NOMO-1 treated with dmso at 0.1 percent for 144 hours (cell line): ENCODE measurements at regions not wholly inside any gene's neighbourhood (a gene's known extent, or its start where the extent isn't known, plus 50 kb on each side); places are given as distances from the start of the nearest gene placed in this dataset.

Experiments used
- DNase-seq: peaks from one replicate; lab custom pipeline; 2025; ENCODE audit not compliant: unreplicated experiment; lab: John Stamatoyannopoulos, UW

DNA sequence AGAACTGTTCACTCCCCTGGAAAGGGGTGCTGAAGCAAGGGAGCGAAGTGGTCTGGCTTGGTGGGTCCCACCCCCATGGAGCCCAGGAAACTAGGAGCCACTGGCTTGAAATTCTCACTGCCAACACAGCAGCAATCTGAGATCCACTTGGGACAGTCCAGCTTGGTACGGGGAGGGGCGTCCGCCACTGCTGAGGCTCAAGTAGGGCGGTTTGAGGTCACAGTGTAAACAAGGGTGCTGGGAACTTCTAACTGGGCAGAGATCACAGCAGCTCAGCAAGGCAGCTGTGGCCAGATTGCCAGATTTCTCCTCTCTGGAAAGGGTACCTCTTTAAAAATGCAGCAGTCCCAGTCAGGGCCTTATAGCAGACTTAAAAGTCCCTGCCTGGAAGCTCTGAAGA is 53.9 kb upstream of the GALNTL6 start:
- DNase-seq, result no peak

DNA sequence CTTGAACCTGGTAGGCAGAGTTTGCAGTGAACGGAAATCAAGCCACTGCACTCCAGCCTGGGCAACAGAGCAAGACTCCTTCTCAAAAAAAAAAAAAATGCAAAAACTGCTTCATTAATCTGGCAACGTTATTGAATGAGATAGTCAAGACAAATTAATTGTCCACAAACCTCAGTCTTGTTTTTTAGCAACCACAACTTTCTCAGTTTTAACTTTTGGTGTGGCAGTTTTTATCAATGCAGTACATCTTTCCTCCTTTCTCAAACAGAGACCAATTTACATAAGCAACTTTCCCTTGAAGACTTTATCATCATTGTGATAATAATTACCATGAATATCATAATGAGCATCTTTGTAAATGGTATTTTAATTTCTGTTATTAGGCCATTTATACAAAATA is 61.7 kb upstream of the GALNTL6 start:
- DNase-seq, result no peak

DNA sequence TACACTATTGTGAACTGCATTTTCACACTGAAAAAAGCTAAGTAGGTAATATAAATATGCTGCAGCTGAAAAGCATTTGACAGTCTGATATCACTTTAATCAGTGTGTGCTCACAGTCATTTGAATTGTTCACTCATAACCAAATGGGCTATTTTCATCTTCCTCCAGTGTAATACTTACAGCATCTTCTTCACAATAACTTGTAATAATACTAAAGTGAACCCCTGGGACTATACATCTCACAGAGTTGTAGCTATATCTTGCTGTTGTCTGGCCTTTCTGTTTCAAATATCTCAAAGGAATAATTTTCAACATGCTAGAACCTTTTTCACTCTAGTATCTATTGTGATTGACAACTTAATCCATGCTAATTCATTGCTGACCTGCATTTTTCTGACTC is 66.8 kb upstream of the GALNTL6 start:
- DNase-seq, result no peak

DNA sequence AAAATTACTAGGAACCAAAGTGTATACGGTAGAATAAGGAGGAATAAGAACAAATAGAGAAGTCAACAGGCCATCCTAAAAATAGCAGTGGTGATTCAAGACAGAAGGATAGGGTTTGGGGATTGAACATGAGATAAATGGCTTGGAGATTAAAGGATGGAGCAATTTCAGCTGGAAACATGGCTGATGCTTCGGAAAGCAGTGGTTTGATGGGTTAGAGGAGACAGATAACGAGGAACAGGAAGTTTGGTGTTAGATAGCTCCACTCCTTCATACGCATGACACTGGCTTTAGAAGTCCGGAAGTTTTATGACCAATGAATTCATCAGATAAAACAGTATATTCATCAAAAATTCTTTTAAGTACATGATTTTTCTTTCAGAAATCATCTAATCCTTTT is 70.8 kb upstream of the GALNTL6 start:
- no peak for DNase-seq

DNA sequence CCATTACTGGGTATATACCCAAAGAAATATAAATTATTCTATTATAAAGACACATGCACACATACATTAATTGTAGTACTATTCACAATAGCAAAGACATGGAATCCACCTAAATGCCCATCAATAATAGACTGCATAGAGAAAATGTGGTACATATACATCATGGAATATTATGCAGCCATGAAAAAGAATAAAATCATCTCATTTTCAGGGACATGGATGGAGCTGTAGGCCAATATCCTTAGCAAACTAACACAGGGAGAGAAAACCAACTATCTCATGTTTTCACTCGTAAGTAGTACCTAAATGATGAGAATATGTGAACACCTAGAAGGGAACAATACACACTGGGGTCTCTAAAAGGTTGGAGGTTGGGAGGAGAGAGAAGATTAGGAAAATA is 86.0 kb upstream of the GALNTL6 start:
- no peak for DNase-seq

DNA sequence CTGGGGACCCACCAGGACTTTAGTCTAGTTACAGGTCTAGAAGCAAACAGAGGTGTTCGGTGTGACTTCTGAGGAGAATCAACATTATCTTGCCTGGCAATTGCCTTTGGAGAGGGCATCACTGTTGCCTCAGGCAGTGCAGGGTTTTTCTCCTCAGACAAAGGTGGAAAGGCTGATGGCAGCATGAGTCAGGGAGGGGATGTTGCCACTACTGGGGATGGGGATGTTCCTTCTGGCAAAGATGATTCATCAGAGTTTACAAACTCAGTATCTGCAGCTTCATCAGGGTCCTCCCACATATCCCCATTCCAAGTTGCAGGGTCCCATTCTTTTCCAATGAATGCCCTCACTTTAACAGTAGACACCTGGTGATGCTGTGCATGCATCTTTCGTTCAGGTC is 91.3 kb upstream of the GALNTL6 start:
- no peak for DNase-seq

DNA sequence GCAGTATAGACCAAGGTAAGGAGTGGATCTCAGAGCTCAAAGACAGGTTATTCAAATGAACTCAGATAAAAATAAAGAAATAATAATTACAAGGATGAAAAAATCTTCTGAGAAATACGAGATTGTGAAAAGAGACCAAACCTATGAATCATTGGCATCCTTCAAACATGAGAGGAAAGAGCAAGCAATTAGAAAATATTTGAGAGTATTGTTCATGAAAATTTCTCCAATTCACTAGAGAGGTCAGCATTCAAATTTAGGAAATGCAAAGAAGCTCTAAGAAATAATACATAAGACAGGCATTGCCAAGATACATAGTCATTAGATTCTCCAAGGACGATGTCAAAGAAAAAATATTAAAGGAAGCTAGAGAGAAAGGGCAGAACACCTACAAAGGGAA is 93.5 kb upstream of the GALNTL6 start:
- DNase-seq, result no peak

DNA sequence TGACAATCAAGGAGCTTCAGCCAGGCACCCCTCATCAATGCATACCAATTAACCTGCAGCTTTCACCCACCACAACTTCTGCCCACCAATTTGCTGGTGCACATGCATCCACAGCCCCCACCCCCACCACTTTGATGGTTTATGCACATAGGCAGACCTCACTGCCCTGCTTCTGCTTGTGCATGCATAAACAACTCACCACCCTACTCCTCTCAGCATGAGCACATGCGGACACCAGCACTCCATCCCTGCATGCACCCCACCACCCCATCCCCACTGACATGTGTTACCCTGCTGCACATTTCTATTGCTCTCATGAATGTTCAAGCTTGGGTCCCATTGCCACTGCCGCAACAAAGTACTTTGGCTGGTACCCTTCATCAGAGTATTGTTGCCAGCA is 94.5 kb upstream of the GALNTL6 start:
- DNase-seq, result no peak

DNA sequence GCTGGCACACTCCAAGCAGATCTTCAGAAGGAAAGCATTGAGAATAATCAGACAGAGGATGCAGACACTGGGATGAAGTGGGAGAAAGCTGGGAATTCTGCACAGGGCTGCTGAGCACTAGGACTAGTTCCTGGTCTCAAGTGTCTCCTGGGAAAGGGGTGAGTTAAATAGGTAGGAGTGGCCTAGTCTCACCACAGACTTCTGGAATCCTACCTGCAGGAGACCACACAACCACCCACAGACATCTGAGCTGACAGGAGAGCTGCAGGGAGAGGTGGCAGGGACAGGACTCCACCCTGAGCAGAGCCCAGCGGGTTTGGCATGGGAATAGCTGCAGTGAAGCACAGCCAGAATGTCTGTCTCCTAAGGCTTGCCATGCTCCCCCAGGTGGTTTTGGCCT is 95.1 kb upstream of the GALNTL6 start:
- DNase-seq, result no peak

DNA sequence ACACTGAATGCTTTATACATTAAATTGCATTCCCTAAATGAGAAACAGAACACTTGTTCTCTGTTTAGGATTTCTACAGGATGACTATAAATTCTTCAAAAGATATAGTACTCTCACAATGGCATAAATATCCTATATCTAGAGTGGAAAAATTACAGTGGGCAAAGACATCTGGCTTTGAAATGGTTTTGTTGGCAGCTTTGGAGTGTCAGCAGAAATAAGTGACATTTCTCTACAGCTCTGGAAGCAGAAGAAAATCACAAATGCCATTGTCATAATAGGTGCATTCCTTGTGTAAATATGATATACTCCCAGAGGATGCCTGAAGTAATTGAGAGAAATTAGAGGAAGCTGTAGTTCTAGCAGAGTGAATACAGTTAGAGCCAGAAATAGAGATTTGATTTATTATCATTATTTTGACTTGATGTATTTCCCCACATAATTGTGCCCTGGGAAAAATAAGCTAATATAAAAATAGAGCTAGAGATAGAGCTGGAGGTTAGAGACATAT is 95.9 kb upstream of the GALNTL6 start:
- DNase-seq, result no peak

DNA sequence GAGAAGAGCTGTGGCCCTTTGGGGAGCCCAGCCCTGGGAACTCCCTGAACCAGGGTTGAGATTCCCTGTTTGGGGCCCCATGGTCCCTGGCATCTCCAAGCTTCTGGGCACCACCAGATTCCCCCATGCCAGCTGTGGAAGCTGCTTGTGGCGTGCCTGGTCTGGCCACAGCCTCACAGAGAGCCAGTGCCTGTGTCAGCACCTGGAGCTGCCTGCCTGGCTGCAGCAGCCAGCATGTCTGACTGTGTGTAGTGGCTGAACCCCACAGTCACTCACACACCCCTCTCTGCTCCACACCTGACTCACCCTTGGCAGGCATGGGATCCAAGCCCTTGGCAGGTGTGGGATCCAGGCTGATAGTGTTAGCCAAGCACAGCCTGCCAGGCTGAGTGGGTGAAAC is 97.2 kb upstream of the GALNTL6 start:
- no peak for DNase-seq

DNA sequence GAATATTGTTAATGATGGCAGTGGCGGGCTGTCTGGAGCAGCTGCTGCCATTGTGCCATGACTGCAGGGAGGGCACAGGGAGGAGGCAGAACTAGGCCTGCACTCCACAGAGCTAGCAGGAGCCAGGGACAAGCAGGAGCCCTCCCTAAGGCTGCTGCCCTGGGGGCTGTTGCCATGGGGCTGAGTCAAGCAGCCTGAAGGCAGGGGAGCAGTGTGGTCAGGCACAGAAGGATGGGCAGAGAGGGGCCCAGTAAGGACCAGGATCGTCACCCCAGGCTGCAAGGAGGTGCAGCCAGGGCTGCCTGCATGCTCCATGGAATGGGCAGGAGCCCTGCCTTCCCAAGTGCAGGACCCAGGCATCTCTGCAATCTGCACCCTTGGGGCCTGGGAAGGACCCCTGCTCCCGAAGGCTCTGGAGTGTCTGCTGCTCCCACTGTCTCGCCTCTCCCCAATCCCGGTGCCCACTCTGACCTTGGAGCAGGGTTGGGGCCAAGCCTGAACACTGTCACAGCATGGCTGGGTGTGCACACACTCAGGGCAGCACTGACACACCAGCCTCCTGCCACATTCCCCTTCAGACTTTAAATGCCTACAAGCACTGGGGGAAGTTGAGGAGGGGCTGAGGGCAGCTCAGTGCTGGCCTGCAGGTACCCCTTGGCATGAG is 98.3 kb upstream of the GALNTL6 start:
- no peak for DNase-seq

DNA sequence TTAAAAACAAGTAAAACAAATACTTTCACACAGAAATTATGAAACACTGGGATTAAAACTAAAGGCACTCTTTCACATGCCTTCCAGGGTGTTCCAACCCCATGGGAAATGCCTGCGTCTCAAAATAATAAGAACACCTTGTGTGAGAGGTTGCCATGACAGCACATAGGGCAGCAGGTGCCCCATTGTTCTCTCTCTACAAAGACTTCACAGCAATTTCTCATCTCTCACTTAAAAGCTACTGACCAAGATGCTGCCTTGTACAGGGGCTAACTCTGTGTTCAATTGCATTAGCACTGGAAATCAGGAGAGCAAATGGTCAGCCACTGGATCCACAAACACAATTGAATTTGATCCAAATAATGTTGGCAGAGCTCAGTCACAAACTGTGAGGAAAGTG is 102.5 kb upstream of the GALNTL6 start:
- DNase-seq, result no peak

DNA sequence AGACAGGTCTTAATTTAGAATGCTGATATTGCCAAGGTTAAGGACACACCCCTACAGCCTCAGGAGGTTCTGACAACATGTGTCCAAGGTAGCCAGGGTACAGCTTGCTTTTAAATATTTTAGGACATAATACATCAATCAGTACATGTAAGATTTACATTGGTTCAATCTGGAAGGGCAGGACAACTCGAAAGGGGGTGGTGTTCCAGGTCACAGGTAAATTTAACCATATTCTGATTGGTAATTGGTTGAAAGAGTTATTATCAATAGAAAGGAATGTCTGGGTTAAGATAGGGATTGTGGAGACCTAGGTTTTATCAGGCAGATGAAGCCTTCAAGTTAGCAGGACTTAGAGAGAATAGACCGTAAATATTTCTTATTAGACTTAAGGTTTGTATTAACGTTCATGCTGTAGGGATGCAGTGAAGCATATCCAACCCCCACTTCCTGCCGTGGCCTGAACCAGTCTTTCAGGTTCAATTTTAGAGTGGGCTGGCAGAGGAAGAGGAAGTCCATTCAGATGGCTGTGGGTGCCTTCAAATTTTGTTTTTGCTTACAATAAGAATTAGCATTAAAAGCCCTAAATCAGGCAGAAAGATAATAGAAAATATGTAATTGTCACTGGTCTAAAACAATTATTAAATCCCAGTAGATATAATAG is 136.5 kb upstream of the GALNTL6 start:
- DNase-seq, result peak; percentile 0

DNA sequence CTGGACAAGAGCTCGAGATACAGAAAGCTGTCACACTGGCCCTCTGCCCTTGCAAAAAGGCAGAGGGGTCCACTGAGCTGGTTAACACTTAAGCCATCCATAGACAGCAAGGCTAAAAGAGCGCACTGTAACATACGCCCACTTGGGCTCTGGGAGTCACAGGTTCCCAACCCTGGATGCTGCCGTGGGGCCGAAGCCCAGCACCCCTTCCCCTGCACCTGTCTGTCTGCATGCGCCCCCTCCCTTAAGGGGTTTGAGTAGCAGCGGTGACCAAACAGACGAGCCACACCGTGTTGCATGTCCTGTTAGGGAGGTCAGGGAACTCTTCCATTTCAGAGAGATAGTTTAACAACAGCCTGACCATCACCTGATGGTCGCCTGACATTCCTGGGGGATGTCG is 138.4 kb upstream of the GALNTL6 start:
- DNase-seq, result no peak

DNA sequence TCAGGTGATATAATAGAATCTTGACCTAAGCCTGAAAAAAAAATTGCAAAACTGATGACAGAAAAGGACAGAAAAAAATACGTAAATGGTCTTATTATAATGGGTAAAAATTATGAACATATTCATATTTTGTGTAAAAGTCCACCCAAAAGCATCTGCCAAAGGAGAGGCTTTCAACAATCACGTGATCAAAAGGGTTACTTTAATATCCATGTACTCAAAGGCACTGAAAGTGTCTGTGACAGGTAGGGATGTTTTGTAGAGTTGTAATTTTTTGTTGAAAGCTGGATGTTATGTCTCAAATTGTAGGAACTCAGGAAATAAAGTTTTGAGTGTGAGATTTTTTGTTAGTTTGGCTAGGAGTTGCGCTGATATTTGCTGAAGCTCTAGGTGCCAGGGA is 144.8 kb upstream of the GALNTL6 start:
- DNase-seq, result no peak

DNA sequence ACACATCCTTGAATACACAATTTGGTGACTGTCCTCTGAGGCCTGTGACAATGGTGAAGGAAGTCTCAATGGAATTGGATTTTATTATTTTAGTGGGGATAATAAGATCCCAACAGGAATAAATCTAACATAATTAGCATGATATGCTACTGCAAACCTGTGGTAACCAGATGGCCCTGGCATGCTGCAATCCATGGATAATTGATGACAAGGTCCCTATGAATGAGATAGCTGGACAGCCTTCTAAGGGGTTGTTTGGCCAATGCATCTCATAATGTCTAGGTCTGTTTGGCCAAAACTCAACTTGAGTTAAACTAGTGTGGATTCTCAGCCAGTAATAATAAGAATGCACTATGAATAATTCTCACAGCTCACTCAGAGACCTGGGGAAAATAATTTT is 145.3 kb upstream of the GALNTL6 start:
- DNase-seq, result no peak

DNA sequence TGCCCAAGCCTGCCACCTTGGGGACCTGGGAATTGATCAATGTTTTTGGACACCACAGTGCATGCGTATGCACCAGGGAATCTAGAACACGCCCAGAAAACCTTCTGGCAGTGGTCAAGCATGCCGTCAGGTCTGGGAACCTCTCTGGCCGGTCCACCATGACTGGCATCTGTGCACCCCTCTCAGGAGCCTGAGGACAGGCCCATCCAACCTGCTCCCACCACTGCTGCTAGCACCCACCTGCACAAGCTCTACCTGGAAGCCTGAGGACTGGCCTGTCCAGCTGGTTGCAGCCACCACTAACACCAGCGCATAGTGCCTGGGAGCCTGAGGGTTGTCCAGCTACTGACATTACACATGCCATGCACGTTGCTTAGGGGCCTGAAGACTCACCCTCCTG is 162.1 kb upstream of the GALNTL6 start:
- DNase-seq, result no peak

DNA sequence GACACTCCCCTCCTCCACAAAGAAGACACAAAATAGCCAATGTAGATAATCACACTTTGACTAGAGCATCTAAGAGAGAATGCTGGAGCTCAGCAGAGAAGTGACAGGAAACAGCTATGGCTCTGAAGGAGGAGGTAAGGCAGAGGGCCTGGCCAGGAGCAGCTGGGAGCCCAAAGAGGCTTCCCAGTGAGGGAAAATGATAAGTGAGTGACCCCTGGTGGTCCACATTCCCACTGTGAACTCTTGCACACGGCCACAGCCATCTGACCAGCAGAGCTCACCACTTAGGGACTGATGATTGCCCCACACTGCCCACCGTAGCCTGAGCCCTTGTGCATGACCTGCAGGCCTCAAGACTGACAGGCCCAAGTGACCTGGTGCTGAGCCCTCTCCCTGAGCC is 162.7 kb upstream of the GALNTL6 start:
- DNase-seq, result no peak

DNA sequence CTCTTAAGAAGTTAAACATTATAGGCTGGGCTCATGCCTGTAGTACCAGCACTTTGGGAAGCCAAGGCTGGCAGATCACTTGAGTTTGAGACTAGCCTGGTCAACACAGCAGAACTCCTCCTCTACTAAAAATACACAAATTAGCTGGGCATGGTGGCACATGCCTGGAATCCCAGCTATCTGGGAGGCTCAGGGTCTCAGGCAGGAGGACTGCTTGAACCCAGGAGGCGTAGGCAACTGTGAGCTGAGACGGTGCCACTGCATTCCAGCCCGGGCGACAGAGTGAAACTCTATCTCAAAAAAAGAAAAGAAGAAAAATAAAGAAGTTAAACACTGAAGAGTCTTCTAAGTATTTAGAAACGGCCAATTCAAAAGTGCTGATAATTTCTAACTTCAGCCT is 164.3 kb upstream of the GALNTL6 start:
- no peak for DNase-seq

DNA sequence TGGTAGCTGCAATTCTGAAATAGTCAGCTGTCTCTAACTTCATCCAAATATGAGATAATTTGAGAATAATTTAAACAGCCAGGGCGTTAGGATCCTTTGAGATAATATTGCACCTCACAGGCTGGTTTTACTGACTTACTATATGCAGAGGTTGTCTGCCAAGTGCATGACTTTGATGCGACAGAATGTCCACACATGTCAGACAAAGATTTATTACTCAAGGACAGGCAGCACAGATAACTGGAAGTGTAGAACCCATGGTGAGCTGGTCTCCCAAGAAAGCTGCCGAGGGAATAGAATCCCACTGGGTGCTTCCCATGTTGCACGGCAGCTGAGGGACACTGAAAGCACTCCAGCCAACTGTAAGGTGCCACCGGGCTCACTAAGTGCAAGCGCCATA is 166.2 kb upstream of the GALNTL6 start:
- DNase-seq, result no peak

DNA sequence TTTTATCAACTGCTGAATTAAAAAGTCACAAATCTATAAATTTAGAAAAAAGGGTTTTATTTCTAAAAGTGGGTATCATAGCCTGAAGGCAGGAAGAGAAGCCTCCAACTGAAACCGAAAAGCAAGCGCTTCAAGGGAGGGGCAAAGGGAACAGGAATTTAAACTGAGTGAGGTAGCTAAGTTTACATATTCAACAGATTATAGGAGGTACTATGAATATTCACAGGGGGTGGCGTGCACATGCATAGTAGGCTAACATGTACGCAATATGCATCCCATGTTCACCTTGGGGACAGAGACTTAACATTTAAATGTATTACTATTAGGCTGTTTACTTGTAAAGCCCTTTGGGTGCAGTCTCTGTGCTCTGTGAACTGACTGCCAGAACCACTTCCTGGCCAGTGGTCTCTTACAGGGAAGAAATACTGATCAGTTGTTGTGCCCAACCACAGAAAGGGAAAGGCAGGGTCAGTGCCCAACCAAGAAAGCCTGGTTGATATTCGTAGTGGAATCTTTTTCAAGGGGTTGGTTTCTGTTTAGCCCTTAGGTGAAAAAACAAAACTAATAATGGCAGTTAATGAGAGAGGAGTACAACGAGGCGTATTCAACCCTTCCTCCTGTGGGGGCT is 168.7 kb upstream of the GALNTL6 start:
- no peak for DNase-seq

DNA sequence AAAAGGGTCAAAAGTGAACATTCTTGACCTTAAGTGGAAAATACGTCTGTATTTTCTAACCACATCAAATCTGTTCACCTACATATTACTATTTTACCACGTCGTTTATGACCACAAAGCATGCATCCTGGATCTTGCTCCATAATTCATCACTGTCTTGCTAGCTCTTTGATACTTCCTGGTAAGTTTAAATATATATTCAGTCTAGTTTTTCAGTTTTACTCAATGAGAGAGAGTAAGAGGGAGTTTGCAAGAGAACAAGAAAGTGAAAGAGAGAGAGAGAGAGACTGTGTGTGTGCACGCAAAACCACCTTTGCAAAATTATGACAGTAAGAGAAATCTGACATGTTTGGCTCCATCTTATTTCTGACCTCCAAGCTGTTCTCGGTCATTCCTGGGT is 173.7 kb upstream of the GALNTL6 start:
- no peak for DNase-seq
